Activated CD8-positive, alpha-beta T cell treated with anti-CD3 and anti-CD28 coated beads for 36 hours (primary cell): ENCODE measurements at regions not wholly inside any gene's neighbourhood (a gene's known extent, or its start where the extent isn't known, plus 50 kb on each side); places are given as distances from the start of the nearest gene placed in this dataset.

Experiments used
- ATAC-seq: fragments of 200-7000 bp; cut with Tn5 transposase; one replicate; pipeline ENCODE4 v1.10.0; 2021; ENCODE audit warnings: mild to moderate bottlenecking, moderate library complexity
- CTCF ChIA-PET: fragments of 350-600 bp; sonication (Branson Sonifier 250); formaldehyde crosslinking; loops from one replicate; lab custom pipeline; 2021; ENCODE audit warnings: antibody characterized with exemption; lab: Charles Lee
- POLR2A ChIA-PET: fragments of 350-600 bp; sonication (Branson Sonifier 250); formaldehyde crosslinking; loops from one replicate; lab custom pipeline; 2021; ENCODE audit warnings: antibody characterized with exemption; lab: Charles Lee
- DNase-seq: peaks from one replicate; pipeline ENCODE4 v3.0.0-alpha.2; 2020
- H3K27ac Mint-ChIP-seq: one replicate; pipeline ENCODE4 v1.8.0; 2021; ENCODE audit warnings: mild to moderate bottlenecking, mixed read lengths
- H3K27me3 Mint-ChIP-seq: one replicate; pipeline ENCODE4 v1.8.0; 2021; ENCODE audit warnings: mixed read lengths
- H3K36me3 Mint-ChIP-seq: one replicate; pipeline ENCODE4 v1.8.0; 2021; ENCODE audit warnings: low read depth, mixed read lengths
- H3K4me1 Mint-ChIP-seq: one replicate; pipeline ENCODE4 v1.8.0; 2021; ENCODE audit warnings: low read depth, mixed read lengths
- H3K4me3 Mint-ChIP-seq: one replicate; pipeline ENCODE4 v1.8.0; 2021; ENCODE audit warnings: mild to moderate bottlenecking, moderate library complexity, mixed read lengths
- H3K9me3 Mint-ChIP-seq: one replicate; pipeline ENCODE4 v1.8.0; 2021; ENCODE audit warnings: mixed read lengths
- CTCF ChIP-seq: fragments of 200-600 bp; IDR thresholded peaks from one replicate; pipeline ENCODE4 v1.8.0; 2022; ENCODE audit warnings: antibody characterized with exemption, mild to moderate bottlenecking
- intact Hi-C: fragments of 100-400 bp; cut with micrococcal nuclease; formaldehyde crosslinking; loops from one replicate; pipeline ENCODE4 v1.10.0; 2022

- ATAC-seq (no peak), DNase-seq (no peak)
- TF ChIP-seq CTCF, result no peak
- Mint-ChIP-seq H3K36me3 (no peaks in the 10 kb centered on the region), H3K9me3 (no peaks in the 10 kb centered on the region), H3K27ac (no peak overlapping the region), H3K4me1 (no peaks in the 10 kb centered on the region), H3K4me3 (no peak overlapping the region), H3K27me3 (no peaks in the 10 kb centered on the region)
- ChIA-PET POLR2A (no interaction called here), CTCF (interaction anchor here (1.2 kb wide), 1 partner anchor 24 kb away, joined by 4 read pairs; no protein-coding TSS in a partner anchor)
- intact Hi-C loops, result no loop called here
Observed at GRCh38 chr14:51529736-51530135, 122.0 kb upstream of the FRMD6 start.

- ChIA-PET CTCF (no interaction called here), POLR2A (no interaction called here)
- no peaks in the 10 kb centered on the region for H3K27me3 Mint-ChIP-seq
- H3K4me1 Mint-ChIP-seq, result no peaks in the 10 kb centered on the region
- H3K4me3 Mint-ChIP-seq, result no peak overlapping the region
- ATAC-seq, result no peak
- no peaks in the 10 kb centered on the region for H3K9me3 Mint-ChIP-seq
- no peak for DNase-seq
- H3K36me3 Mint-ChIP-seq, result no peaks in the 10 kb centered on the region
- intact Hi-C loops, result no loop called here
- H3K27ac Mint-ChIP-seq, result no peak overlapping the region
- TF ChIP-seq CTCF, result no peak
Observed at GRCh38 chr14:51533160-51533559, 118.5 kb upstream of the FRMD6 start.

- ATAC-seq (no peak), DNase-seq (no peak)
- ChIA-PET CTCF (no interaction called here), POLR2A (interaction anchor here (0.6 kb wide), 1 partner anchor 133 kb away, joined by 3 read pairs; no protein-coding TSS in a partner anchor)
- TF ChIP-seq CTCF, result no peak
- peaks cover 1% of the 10 kb centered on the region for H3K27me3 Mint-ChIP-seq
- no peak overlapping the region for H3K27ac Mint-ChIP-seq
- H3K9me3 Mint-ChIP-seq, result no peaks in the 10 kb centered on the region
- no peak overlapping the region for H3K4me3 Mint-ChIP-seq
- no peaks in the 10 kb centered on the region for H3K4me1 Mint-ChIP-seq
- no peaks in the 10 kb centered on the region for H3K36me3 Mint-ChIP-seq
- intact Hi-C loops, result no loop called here
Observed at GRCh38 chr14:51533872-51534553, 117.7 kb upstream of the FRMD6 start.

- no peaks in the 10 kb centered on the region for H3K36me3 Mint-ChIP-seq
- H3K4me1 Mint-ChIP-seq, result no peaks in the 10 kb centered on the region
- H3K9me3 Mint-ChIP-seq, result no peaks in the 10 kb centered on the region
- TF ChIP-seq CTCF, result no peak
- ATAC-seq (no peak), DNase-seq (no peak)
- intact Hi-C loops, result no loop called here
- H3K27me3 Mint-ChIP-seq, result peaks cover 3% of the 10 kb centered on the region
- POLR2A ChIA-PET, result no interaction called here
- CTCF ChIA-PET, result no interaction called here
- no peak overlapping the region for H3K4me3 Mint-ChIP-seq
- no peak overlapping the region for H3K27ac Mint-ChIP-seq
Observed at GRCh38 chr14:51534610-51535011, 117.1 kb upstream of the FRMD6 start.

GRCh38 chr14:51535443-51536044, 116.2 kb upstream of the FRMD6 start:
- Mint-ChIP-seq H3K36me3 (no peaks in the 10 kb centered on the region), H3K27me3 (peaks cover 7% of the 10 kb centered on the region), H3K9me3 (no peaks in the 10 kb centered on the region), H3K27ac (no peak overlapping the region), H3K4me3 (no peak overlapping the region), H3K4me1 (no peaks in the 10 kb centered on the region)
- ChIA-PET CTCF (no interaction called here), POLR2A (no interaction called here)
- TF ChIP-seq CTCF, result no peak
- intact Hi-C loops, result no loop called here
- DNase-seq (no peak), ATAC-seq (no peak)
